ENCODE measurements at regions not wholly inside any gene's neighbourhood (a gene's known extent, or its start where the extent isn't known, plus 50 kb on each side); places are given as distances from the start of the nearest gene placed in this dataset.
A peak's percentile ranks its signal among the peaks of the same experiment; 100 is the strongest.
"Not testable (repeated sequence)": the region's sequence is repeated elsewhere in the genome, so short reads cannot be mapped to it uniquely, and the experiment has no call there.

- DNase-seq, result no peak
Measured at GRCh38 chr7:28330384-28331070, 81.8 kb upstream of the CREB5 start.

GRCh38 chr7:28332046-28332445 lies 80.3 kb upstream of the CREB5 start:
- no peak for DNase-seq

GRCh38 chr7:28333548-28333947 lies 78.8 kb upstream of the CREB5 start:
- not testable (repeated sequence) for DNase-seq

- no peak for DNase-seq
Measured at GRCh38 chr7:28336806-28337205, 75.5 kb upstream of the CREB5 start.

- no peak for DNase-seq
Measured at GRCh38 chr7:28338041-28338440, 74.3 kb upstream of the CREB5 start.

- DNase-seq, result no peak
Measured at GRCh38 chr7:28343462-28343861, 68.9 kb upstream of the CREB5 start.

- DNase-seq, result no peak
Measured at GRCh38 chr7:28346256-28346655, 66.1 kb upstream of the CREB5 start.

GRCh38 chr7:28346676-28347363 lies 65.5 kb upstream of the CREB5 start:
- no peak for DNase-seq

GRCh38 chr7:28347475-28348318 lies 64.6 kb upstream of the CREB5 start:
- no peak for DNase-seq

GRCh38 chr7:28348636-28349035 lies 63.7 kb upstream of the CREB5 start:
- no peak for DNase-seq

- no peak for DNase-seq
Measured at GRCh38 chr7:28349637-28350036, 62.7 kb upstream of the CREB5 start.

GRCh38 chr7:28350662-28351061 lies 61.7 kb upstream of the CREB5 start:
- DNase-seq, result no peak

- DNase-seq, result no peak
Measured at GRCh38 chr7:28351450-28351849, 60.9 kb upstream of the CREB5 start.

GRCh38 chr7:28354601-28355402 lies 57.5 kb upstream of the CREB5 start:
- peak; percentile 65 for DNase-seq

GRCh38 chr7:28355635-28356319 lies 56.5 kb upstream of the CREB5 start:
- DNase-seq, result no peak

GRCh38 chr7:28356619-28357018 lies 55.7 kb upstream of the CREB5 start:
- DNase-seq, result no peak

- peak; percentile 40 for DNase-seq
Measured at GRCh38 chr7:28358423-28358868, 53.9 kb upstream of the CREB5 start.

GRCh38 chr7:28360739-28361138 lies 51.6 kb upstream of the CREB5 start:
- no peak for DNase-seq

GRCh38 chr7:28361551-28361950 lies 50.8 kb upstream of the CREB5 start:
- DNase-seq, result no peak

- DNase-seq, result no peak
Measured at GRCh38 chr7:28362182-28362581, 50.1 kb upstream of the CREB5 start.
